Activated T-cell treated with anti-CD3 and anti-CD28 coated beads, Interleukin-2, amount 50 U/mL, for 4 hours (primary cell): ENCODE measurements at regions not wholly inside any gene's neighbourhood (a gene's known extent, or its start where the extent isn't known, plus 50 kb on each side); places are given as distances from the start of the nearest gene placed in this dataset.

Experiments used
- ATAC-seq, 2 donors: fragments of 200-7000 bp; cut with Tn5 transposase; one replicate each; pipeline ENCODE4 v1.10.0; 2021
- DNase-seq: peaks from one replicate; pipeline ENCODE4 v3.0.0-alpha.2; 2020
- H3K27me3 Mint-ChIP-seq: one replicate; pipeline ENCODE4 v1.8.0; 2021; ENCODE audit warnings: low read depth, mixed read lengths
- H3K36me3 Mint-ChIP-seq: one replicate; pipeline ENCODE4 v1.8.0; 2022; ENCODE audit warnings: mixed read lengths; ENCODE audit not compliant: insufficient read depth
- H3K4me1 Mint-ChIP-seq: one replicate; pipeline ENCODE4 v1.8.0; 2021; ENCODE audit warnings: low read depth, mixed read lengths
- H3K4me3 Mint-ChIP-seq: one replicate; pipeline ENCODE4 v1.8.0; 2021; ENCODE audit warnings: mild to moderate bottlenecking, moderate library complexity, mixed read lengths
- H3K9me3 Mint-ChIP-seq: one replicate; pipeline ENCODE4 v1.8.0; 2021; ENCODE audit warnings: mixed read lengths

DNA sequence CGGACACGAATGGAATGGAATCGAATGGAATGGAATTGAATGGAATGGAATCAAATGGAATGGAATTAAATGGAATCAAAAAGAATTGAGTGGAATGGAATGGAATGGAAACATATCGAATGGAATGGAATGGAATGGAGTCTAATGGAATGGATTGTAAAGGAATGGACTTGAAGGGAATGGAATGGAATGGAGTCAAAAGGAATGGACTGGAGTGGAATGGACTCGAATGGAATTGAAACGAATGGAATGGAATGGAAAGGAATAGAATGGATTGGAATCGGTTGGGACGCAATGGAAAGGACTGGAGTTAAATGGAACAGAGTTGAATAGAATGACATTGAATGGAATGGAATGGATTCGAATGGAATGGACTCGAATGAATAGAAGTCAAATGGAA lies 486.9 kb upstream of the WSB1 start:
- Mint-ChIP-seq H3K4me3 (no peak overlapping the region), H3K27me3 (no peaks in the 10 kb centered on the region), H3K36me3 (no peaks in the 10 kb centered on the region), H3K9me3 (no peaks in the 10 kb centered on the region), H3K4me1 (no peaks in the 10 kb centered on the region)
- DNase-seq: no peak
- no peak for ATAC-seq

GRCh38 chr17:26809033-26809432 lies 484.9 kb upstream of the WSB1 start:
- Mint-ChIP-seq H3K4me3 (no peak overlapping the region), H3K36me3 (no peaks in the 10 kb centered on the region), H3K9me3 (no peaks in the 10 kb centered on the region), H3K27me3 (no peaks in the 10 kb centered on the region), H3K4me1 (no peaks in the 10 kb centered on the region)
- DNase-seq (no peak), ATAC-seq (no peak)

GRCh38 chr17:26818736-26819135 lies 475.2 kb upstream of the WSB1 start:
- Mint-ChIP-seq H3K27me3 (no peaks in the 10 kb centered on the region), H3K4me3 (no peak overlapping the region), H3K36me3 (no peaks in the 10 kb centered on the region), H3K9me3 (no peaks in the 10 kb centered on the region), H3K4me1 (no peaks in the 10 kb centered on the region)
- DNase-seq (no peak), ATAC-seq (no peak)
